ENCODE measurements at regions not wholly inside any gene's neighbourhood (a gene's known extent, or its start where the extent isn't known, plus 50 kb on each side); places are given as distances from the start of the nearest gene placed in this dataset.

DNA sequence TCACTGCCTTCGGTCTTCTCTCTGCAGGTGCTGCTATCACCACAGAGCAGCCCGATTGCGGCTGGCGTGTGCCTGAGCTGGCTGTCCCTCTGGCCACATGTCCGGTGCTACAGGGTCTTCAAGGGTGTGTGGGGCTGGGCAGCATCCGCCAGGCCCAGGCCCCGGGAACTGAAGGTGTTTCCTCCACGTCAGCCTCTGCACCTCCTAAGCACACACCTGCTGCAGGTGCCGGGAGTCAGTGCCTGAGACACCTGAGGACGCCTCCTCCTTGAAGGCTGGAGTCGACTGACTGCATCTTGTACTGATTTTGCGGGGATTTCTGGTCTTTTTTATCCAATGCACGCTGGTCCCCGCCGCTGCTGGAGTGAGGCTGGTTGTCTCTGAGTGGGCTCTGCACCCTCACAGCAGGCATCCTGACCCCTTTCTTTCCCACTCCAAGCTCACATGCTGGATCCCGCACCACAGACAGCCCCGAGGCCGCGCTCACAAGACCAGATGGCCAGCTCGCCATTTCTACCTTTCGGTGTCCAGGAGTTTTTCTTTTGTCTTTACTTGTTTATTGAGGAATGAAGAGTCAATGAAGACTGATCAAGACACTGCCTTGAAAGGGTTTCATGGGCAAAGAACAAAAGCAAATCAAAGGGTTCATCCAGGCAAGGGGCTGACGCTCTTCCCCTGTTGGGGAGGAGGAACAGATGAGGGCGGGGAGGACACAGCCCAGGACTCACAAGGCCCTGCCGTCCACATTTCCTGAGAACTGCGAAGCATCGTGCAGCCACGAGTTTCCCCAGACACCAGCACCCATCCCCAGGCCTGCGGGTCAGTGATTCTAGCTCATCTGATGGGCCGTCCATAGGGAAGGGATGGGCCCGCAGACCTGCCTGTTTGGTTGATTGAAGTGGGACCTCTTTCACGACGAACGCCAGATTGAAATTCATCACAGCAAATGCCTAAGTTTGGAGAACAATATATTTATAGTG is 203.8 kb upstream of the SOX1 start:
- no peak for TF ChIP-seq POLR2A (IDR thresholded peaks at IDR 0.05)
- TF ChIP-seq, protein P1, sequence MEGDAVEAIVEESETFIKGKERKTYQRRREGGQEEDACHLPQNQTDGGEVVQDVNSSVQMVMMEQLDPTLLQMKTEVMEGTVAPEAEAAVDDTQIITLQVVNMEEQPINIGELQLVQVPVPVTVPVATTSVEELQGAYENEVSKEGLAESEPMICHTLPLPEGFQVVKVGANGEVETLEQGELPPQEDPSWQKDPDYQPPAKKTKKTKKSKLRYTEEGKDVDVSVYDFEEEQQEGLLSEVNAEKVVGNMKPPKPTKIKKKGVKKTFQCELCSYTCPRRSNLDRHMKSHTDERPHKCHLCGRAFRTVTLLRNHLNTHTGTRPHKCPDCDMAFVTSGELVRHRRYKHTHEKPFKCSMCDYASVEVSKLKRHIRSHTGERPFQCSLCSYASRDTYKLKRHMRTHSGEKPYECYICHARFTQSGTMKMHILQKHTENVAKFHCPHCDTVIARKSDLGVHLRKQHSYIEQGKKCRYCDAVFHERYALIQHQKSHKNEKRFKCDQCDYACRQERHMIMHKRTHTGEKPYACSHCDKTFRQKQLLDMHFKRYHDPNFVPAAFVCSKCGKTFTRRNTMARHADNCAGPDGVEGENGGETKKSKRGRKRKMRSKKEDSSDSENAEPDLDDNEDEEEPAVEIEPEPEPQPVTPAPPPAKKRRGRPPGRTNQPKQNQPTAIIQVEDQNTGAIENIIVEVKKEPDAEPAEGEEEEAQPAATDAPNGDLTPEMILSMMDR (IDR thresholded peaks at IDR 0.05), result no peak
- TF ChIP-seq POLR2AphosphoS5 (IDR thresholded peaks at IDR 0.05), result no peak
- no peak for TF ChIP-seq EP300 (IDR thresholded peaks at IDR 0.05)

Measured in gastroesophageal sphincter (tissue), 3 donors.